Prostate gland (tissue), 2 donors: ENCODE measurements at regions not wholly inside any gene's neighbourhood (a gene's known extent, or its start where the extent isn't known, plus 50 kb on each side); places are given as distances from the start of the nearest gene placed in this dataset.

Experiments used
- CTCF ChIP-seq, 4 experiments: fragments of 200-600 bp in 2 of 4; fragments of 450-650 bp in 2 of 4; sonication (generic) in 2 of 4; IDR thresholded peaks; 1 replicate in 3 of 4; 2 replicates in 1 of 4; pipeline ENCODE4 v1.5.1; 2016 to 2019; ENCODE audit warnings: antibody characterized with exemption in 4 of 4, mild to moderate bottlenecking in 2 of 4, moderate library complexity in 2 of 4
- POLR2A ChIP-seq: fragments of 450-650 bp; IDR thresholded peaks from one replicate; pipeline ENCODE4 v1.6.1; 2016; ENCODE audit warnings: antibody characterized with exemption, mild to moderate bottlenecking

DNA sequence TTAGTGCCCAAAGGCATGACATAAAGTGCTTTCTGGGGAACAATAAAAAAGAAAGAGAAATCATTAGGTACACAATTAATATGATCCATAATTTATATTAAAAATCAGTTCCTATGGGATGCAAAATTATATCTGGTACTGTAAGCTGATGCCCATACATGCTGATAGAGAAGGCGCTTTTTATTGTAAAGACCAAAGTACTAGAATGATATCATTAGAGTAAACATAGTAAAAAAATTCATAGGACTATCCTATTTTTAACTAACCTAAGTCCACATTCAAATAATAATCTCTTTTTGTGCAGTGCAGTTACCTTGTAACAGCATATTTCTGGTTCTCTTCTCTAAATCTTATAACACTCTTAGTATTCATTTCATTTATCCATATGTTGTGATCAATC lies 252.2 kb downstream of the ASXL3 start:
- TF ChIP-seq CTCF (IDR thresholded peaks at IDR 0.05) (no peak), POLR2A (no peak)
